GM12872 (cell line): ENCODE measurements at regions not wholly inside any gene's neighbourhood (a gene's known extent, or its start where the extent isn't known, plus 50 kb on each side); places are given as distances from the start of the nearest gene placed in this dataset.

Experiments
- TF ChIP-seq, protein P1 (sequence below): IDR thresholded peaks from 3 replicates; pipeline ENCODE4 v1.5.1; 2011; ENCODE audit warnings: low read depth, mild to moderate bottlenecking, low read length, moderate library complexity; ENCODE audit not compliant: insufficient read depth

DNA sequence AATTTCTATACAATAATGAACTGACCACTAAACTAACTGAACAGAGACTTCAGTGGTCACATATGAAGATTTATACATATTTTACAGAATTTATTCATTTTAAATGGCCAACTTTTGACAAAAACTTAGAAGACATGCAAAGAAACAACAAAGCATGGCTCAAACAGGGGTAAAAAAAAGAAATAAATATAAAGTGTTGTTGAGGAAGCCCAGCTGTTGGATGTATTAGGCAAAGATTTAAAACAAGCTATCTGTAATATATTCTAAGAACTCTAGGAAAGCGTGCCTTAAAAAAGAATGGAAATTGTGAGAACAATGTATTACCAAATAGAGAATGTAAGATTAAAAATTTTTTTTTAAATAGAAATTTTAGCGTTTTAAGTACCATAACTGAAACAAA is 210.9 kb upstream of the HTR2C start:
- TF ChIP-seq, protein P1, sequence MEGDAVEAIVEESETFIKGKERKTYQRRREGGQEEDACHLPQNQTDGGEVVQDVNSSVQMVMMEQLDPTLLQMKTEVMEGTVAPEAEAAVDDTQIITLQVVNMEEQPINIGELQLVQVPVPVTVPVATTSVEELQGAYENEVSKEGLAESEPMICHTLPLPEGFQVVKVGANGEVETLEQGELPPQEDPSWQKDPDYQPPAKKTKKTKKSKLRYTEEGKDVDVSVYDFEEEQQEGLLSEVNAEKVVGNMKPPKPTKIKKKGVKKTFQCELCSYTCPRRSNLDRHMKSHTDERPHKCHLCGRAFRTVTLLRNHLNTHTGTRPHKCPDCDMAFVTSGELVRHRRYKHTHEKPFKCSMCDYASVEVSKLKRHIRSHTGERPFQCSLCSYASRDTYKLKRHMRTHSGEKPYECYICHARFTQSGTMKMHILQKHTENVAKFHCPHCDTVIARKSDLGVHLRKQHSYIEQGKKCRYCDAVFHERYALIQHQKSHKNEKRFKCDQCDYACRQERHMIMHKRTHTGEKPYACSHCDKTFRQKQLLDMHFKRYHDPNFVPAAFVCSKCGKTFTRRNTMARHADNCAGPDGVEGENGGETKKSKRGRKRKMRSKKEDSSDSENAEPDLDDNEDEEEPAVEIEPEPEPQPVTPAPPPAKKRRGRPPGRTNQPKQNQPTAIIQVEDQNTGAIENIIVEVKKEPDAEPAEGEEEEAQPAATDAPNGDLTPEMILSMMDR = no peak

DNA sequence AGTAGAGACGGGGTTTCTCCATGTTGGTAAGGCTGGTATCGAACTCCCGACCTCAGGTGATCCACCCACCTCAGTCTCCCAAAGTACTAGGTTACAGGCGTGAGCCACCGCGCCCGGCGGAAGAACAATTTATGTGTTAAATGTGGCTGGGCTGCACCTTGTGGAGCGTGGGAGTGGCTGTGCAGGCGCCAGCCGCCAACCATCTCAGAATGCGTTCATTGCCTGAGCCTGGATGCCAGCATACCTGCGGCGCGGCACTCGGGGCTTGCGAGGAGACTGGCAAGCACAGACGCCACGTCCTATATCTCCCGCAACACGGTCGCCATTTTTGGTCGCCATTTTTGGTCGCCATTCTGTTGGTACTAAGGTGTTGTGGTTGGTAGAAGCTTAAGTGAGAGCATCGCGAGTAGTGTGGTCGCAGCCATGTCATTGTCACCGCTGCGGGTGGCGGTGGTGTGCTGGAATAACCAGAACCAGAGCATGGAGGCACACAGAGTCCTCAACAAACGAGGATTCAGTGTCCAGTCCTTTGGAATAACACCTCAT is 193.6 kb upstream of the HTR2C start:
- TF ChIP-seq, protein P1 = no peak
